ENCODE measurements at regions not wholly inside any gene's neighbourhood (a gene's known extent, or its start where the extent isn't known, plus 50 kb on each side); places are given as distances from the start of the nearest gene placed in this dataset.

GRCh38 chr20:60085551-60086132 is 127.4 kb downstream of the CDH26 start:
- TF ChIP-seq EZH2phosphoT487 (conservative IDR thresholded peaks at IDR 0.05; ENCODE audit: low read length): no peak
- TF ChIP-seq, protein P1, sequence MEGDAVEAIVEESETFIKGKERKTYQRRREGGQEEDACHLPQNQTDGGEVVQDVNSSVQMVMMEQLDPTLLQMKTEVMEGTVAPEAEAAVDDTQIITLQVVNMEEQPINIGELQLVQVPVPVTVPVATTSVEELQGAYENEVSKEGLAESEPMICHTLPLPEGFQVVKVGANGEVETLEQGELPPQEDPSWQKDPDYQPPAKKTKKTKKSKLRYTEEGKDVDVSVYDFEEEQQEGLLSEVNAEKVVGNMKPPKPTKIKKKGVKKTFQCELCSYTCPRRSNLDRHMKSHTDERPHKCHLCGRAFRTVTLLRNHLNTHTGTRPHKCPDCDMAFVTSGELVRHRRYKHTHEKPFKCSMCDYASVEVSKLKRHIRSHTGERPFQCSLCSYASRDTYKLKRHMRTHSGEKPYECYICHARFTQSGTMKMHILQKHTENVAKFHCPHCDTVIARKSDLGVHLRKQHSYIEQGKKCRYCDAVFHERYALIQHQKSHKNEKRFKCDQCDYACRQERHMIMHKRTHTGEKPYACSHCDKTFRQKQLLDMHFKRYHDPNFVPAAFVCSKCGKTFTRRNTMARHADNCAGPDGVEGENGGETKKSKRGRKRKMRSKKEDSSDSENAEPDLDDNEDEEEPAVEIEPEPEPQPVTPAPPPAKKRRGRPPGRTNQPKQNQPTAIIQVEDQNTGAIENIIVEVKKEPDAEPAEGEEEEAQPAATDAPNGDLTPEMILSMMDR (IDR thresholded peaks at IDR 0.05; ENCODE audit: insufficient read depth, low read length, poor library complexity, severe bottlenecking): no peak
